Endothelial cell of umbilical vein (primary cell): ENCODE measurements at regions not wholly inside any gene's neighbourhood (a gene's known extent, or its start where the extent isn't known, plus 50 kb on each side); places are given as distances from the start of the nearest gene placed in this dataset.

ENCODE experiments used
- BruUV-seq: library from RNA; stranded (reverse); fragments of 400-500 nt; replicated peaks from 2 replicates; lab custom pipeline; 2021; lab: Mats Ljungman, UMichigan
- CTCF ChIA-PET: fragments of 300-600, 350-600 bp; sonication (Branson Sonifier 250); formaldehyde crosslinking; loops from one replicate; lab custom pipeline; 2021; ENCODE audit warnings: antibody characterized with exemption, inconsistent platforms; lab: Charles Lee
- POLR2A ChIA-PET: fragments of 300-600, 350-600 bp; sonication (Branson Sonifier 250); formaldehyde crosslinking; loops from one replicate; lab custom pipeline; 2021; ENCODE audit warnings: antibody characterized with exemption, inconsistent platforms; lab: Charles Lee
- DNase-seq: peaks from one replicate; pipeline ENCODE4 v3.0.0-alpha.2; 2011; ENCODE audit warnings: low read depth, low spot score
- FAIRE-seq: peaks from 2 replicates; lab custom pipeline; 2011; peaks lifted over from hg19 to GRCh38; lab: Jason Lieb, UNC
- H2AFZ ChIP-seq: 2 replicates; pipeline ENCODE4 v1.6.0; 2012; ENCODE audit warnings: low read depth, low read length, control low read depth, inconsistent platforms
- H3K27ac ChIP-seq: 2 replicates; pipeline ENCODE4 v1.5.1; 2011; ENCODE audit warnings: low read depth, mild to moderate bottlenecking, control low read depth, low read length, moderate library complexity; ENCODE audit not compliant: insufficient read depth
- H3K27me3 ChIP-seq, 2 experiments: 2 replicates each; pipeline versions ENCODE4 v1.6.0 to v1.6.1; 2011; ENCODE audit warnings: low read length in 2 of 2, mixed read lengths in 1 of 2; ENCODE audit not compliant: control insufficient read depth in 2 of 2, insufficient read depth in 2 of 2
- H3K36me3 ChIP-seq, 2 experiments: 2 replicates in 1 of 2; 3 replicates in 1 of 2; pipeline ENCODE4 v1.5.1; 2011; ENCODE audit warnings: low read length in 2 of 2, mild to moderate bottlenecking in 1 of 2, moderate library complexity in 1 of 2; ENCODE audit not compliant: control insufficient read depth in 2 of 2, insufficient read depth in 2 of 2; ENCODE audit errors: extremely low read depth in 1 of 2
- H3K4me1 ChIP-seq: 3 replicates; pipeline ENCODE4 v1.5.1; 2011; ENCODE audit warnings: mild to moderate bottlenecking, low read length; ENCODE audit not compliant: control insufficient read depth, insufficient read depth; ENCODE audit errors: extremely low read depth
- H3K4me2 ChIP-seq: 2 replicates; pipeline ENCODE4 v1.6.1; 2011; ENCODE audit warnings: low read length, control low read depth, mixed read lengths; ENCODE audit not compliant: insufficient read depth
- H3K4me3 ChIP-seq, 3 experiments: fragments of 200-600 bp in 1 of 3; sonication (generic), shearing (Covaris generic) in 1 of 3; replicated peaks in 1 of 3; 2 replicates each; pipeline ENCODE4 v1.5.1; 2011 to 2016; ENCODE audit warnings: control low read depth in 3 of 3, low read length in 3 of 3, mild to moderate bottlenecking in 2 of 3, inconsistent platforms in 1 of 3, low read depth in 1 of 3, moderate library complexity in 1 of 3; ENCODE audit not compliant: insufficient read depth in 1 of 3
- H3K79me2 ChIP-seq: 2 replicates; pipeline ENCODE4 v1.6.0; 2012; ENCODE audit warnings: low read length, inconsistent platforms; ENCODE audit not compliant: control insufficient read depth, insufficient read depth
- H3K9ac ChIP-seq: replicated peaks from 2 replicates; pipeline ENCODE3; 2011; ENCODE audit warnings: low read length, control low read depth; ENCODE audit not compliant: insufficient read depth; ENCODE audit errors: extremely low read depth
- H3K9me1 ChIP-seq: replicated peaks from 3 replicates; pipeline ENCODE4 v1.6.0; 2011; ENCODE audit warnings: mild to moderate bottlenecking, low read length; ENCODE audit not compliant: control insufficient read depth, insufficient read depth; ENCODE audit errors: extremely low read depth
- H3K9me3 ChIP-seq: replicated peaks from 2 replicates; pipeline ENCODE4 v1.5.1; 2012; ENCODE audit warnings: low read length, inconsistent platforms; ENCODE audit not compliant: control insufficient read depth, insufficient read depth
- H4K20me1 ChIP-seq: replicated peaks from 2 replicates; pipeline ENCODE3; 2011; ENCODE audit warnings: mild to moderate bottlenecking, low read length; ENCODE audit not compliant: control insufficient read depth, insufficient read depth; ENCODE audit errors: extremely low read depth
- EZH2 ChIP-seq: IDR thresholded peaks from 2 replicates; pipeline ENCODE4 v1.6.1; 2012; ENCODE audit warnings: borderline replicate concordance, low read depth, mild to moderate bottlenecking, moderate library complexity, low read length, inconsistent platforms; ENCODE audit not compliant: severe bottlenecking
- FOS ChIP-seq: IDR thresholded peaks from 2 replicates; pipeline ENCODE4 v1.6.1; 2011; ENCODE audit warnings: mild to moderate bottlenecking, low read length, moderate library complexity, borderline replicate concordance; ENCODE audit not compliant: insufficient read depth
- GATA2 ChIP-seq: IDR thresholded peaks from 2 replicates; pipeline ENCODE4 v1.7.0; 2011; ENCODE audit warnings: low read depth, mild to moderate bottlenecking, moderate library complexity, mixed read lengths, low read length; ENCODE audit not compliant: insufficient read length, insufficient read depth
- JUN ChIP-seq: IDR thresholded peaks from 2 replicates; pipeline ENCODE4 v1.6.1; 2011; ENCODE audit warnings: borderline replicate concordance, low read depth; ENCODE audit not compliant: insufficient read length, insufficient read depth
- MAX ChIP-seq: IDR thresholded peaks from 2 replicates; pipeline ENCODE4 v1.6.1; 2011; ENCODE audit not compliant: insufficient read depth, insufficient read length
- MYC ChIP-seq: IDR thresholded peaks from one replicate; pipeline ENCODE4 v1.6.1; 2011; ENCODE audit warnings: mild to moderate bottlenecking, low read depth, low read length
- POLR2A ChIP-seq: IDR thresholded peaks from 2 replicates; pipeline ENCODE4 v1.6.1; 2012; ENCODE audit warnings: low read depth, mild to moderate bottlenecking, control low read depth, low read length
- POLR2AphosphoS5 ChIP-seq: IDR thresholded peaks from 2 replicates; pipeline ENCODE4 v1.6.1; 2012; ENCODE audit warnings: low read depth, mild to moderate bottlenecking, control low read depth, low read length, moderate library complexity; ENCODE audit not compliant: insufficient read depth
- dilution Hi-C: fragments of 300-500 bp; cut with MboI; formaldehyde crosslinking; loops from one replicate; pipeline ENCODE4 v1.15.0; 2019; ENCODE audit warnings: low sequenced_read_pairs; ENCODE audit not compliant: extremely low pct_ligation_motif_present
- intact Hi-C: fragments of 100-400 bp; cut with micrococcal nuclease; formaldehyde crosslinking; loops from one replicate; pipeline ENCODE4 v1.10.0; 2022
- TF ChIP-seq, protein P1 (sequence below), 2 donors: IDR thresholded peaks; 1 replicate in 1 of 2; 2 replicates in 1 of 2; pipeline ENCODE4 v1.5.1; 2011; ENCODE audit warnings: low read length in 2 of 2, mild to moderate bottlenecking in 2 of 2, moderate library complexity in 2 of 2, control low read depth in 1 of 2, inconsistent platforms in 1 of 2, low read depth in 1 of 2; ENCODE audit not compliant: insufficient read depth in 1 of 2; ENCODE audit errors: extremely low read depth in 1 of 2

DNA sequence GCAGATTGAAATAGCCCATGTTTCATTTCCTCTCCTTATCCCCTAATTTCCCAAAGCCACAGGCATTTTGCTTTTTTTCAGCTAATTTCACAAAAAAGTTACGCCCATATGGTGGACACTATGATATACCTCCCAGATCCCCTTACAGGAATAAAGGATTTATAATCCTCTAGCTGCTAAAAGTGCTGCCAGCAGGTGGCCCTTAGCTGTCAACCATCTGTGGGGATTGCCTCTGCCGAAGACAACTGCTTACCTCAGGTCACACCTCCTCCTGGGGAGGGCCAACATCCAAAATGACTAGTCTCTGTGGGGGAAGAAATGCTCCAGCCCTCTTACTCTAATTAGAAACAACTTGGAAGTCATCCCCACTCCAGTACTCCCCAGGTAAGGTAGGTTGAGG is 61.0 kb upstream of the EPB41L3 start:
- DNase-seq (no peak), FAIRE-seq (no peak)
- CTCF ChIA-PET, result interaction anchor here (1.0 to 1.2 kb wide), 2 partner anchors 22 to 286 kb away, joined by 3 to 4 read pairs; no protein-coding TSS in a partner anchor
- dilution Hi-C loops, result no loop called here
- Histone ChIP-seq H3K36me3 (no peaks in the 10 kb centered on the region), H3K4me3 (no peak overlapping the region), H3K4me1 (no peaks in the 10 kb centered on the region), H2AFZ (no peak overlapping the region), H3K79me2 (no peaks in the 10 kb centered on the region), H3K9ac (no peak overlapping the region), H3K9me1 (no peaks in the 10 kb centered on the region), H3K9me3 (no peaks in the 10 kb centered on the region), H4K20me1 (no peaks in the 10 kb centered on the region), H3K27ac (no peak overlapping the region), H3K4me2 (no peak overlapping the region), H3K27me3 (peaks cover 0 to 11% of the 10 kb centered on the region in 2 experiments)
- TF ChIP-seq POLR2A, result no peak
- TF ChIP-seq EZH2, result no peak
- no peak for TF ChIP-seq POLR2AphosphoS5
- no peak for TF ChIP-seq MYC
- no peak for TF ChIP-seq MAX
- TF ChIP-seq FOS, result no peak
- no peak for TF ChIP-seq GATA2
- no peak for TF ChIP-seq JUN
- TF ChIP-seq, protein P1, sequence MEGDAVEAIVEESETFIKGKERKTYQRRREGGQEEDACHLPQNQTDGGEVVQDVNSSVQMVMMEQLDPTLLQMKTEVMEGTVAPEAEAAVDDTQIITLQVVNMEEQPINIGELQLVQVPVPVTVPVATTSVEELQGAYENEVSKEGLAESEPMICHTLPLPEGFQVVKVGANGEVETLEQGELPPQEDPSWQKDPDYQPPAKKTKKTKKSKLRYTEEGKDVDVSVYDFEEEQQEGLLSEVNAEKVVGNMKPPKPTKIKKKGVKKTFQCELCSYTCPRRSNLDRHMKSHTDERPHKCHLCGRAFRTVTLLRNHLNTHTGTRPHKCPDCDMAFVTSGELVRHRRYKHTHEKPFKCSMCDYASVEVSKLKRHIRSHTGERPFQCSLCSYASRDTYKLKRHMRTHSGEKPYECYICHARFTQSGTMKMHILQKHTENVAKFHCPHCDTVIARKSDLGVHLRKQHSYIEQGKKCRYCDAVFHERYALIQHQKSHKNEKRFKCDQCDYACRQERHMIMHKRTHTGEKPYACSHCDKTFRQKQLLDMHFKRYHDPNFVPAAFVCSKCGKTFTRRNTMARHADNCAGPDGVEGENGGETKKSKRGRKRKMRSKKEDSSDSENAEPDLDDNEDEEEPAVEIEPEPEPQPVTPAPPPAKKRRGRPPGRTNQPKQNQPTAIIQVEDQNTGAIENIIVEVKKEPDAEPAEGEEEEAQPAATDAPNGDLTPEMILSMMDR (IDR thresholded peaks at IDR 0.05; ENCODE audit: extremely low read depth in 1 of 2, insufficient read depth in 1 of 2, low read depth in 1 of 2, low read length in 2 of 2), result no peak
- intact Hi-C loops, result loop anchor here (5.0 kb wide), 1 partner anchor 238 kb away; no protein-coding TSS in a partner anchor
- POLR2A ChIA-PET, result no interaction called here
- BruUV-seq, result no TSS peak
